ENCODE measurements at regions not wholly inside any gene's neighbourhood (a gene's known extent, or its start where the extent isn't known, plus 50 kb on each side); places are given as distances from the start of the nearest gene placed in this dataset.
"Not testable (repeated sequence)": the region's sequence is repeated elsewhere in the genome, so short reads cannot be mapped to it uniquely, and the experiment has no call there.

- no peak overlapping the region for H3K4me3 ChIP-seq (ENCODE audit: low read depth, low read length)
- TF ChIP-seq MAX (IDR thresholded peaks at IDR 0.05; ENCODE audit: low read depth, low read length) (no peak), MYC (IDR thresholded peaks at IDR 0.05; ENCODE audit: low read depth, low read length) (no peak), CTCF (IDR thresholded peaks at IDR 0.05; ENCODE audit: low read depth, low read length) (no peak), POLR2A (IDR thresholded peaks at IDR 0.05; ENCODE audit: extremely low read depth, insufficient read length) (no peak)
- DNase-seq (ENCODE audit: low read depth) = no peak
Measured at GRCh38 chr3:193968380-193968974, 167.5 kb upstream of the HES1 start.

- DNase-seq (ENCODE audit: low read depth) = peak; percentile 61
- not testable (repeated sequence) for H3K4me3 ChIP-seq (ENCODE audit: low read depth, low read length)
- peak; percentile 46 for TF ChIP-seq CTCF (IDR thresholded peaks at IDR 0.05; ENCODE audit: low read depth, low read length)
Measured at GRCh38 chr3:193970131-193970772, 165.7 kb upstream of the HES1 start.

GRCh38 chr3:193970773-193971206 is 165.2 kb upstream of the HES1 start:
- DNase-seq (ENCODE audit: low read depth) = no peak
- no peak overlapping the region for H3K4me3 ChIP-seq (ENCODE audit: low read depth, low read length)
- TF ChIP-seq MYC (IDR thresholded peaks at IDR 0.05; ENCODE audit: low read depth, low read length) (no peak), MAX (IDR thresholded peaks at IDR 0.05; ENCODE audit: low read depth, low read length) (no peak), POLR2A (IDR thresholded peaks at IDR 0.05; ENCODE audit: extremely low read depth, insufficient read length) (no peak), CTCF (IDR thresholded peaks at IDR 0.05; ENCODE audit: low read depth, low read length) (no peak)

GRCh38 chr3:193971261-193971751 is 164.6 kb upstream of the HES1 start:
- H3K4me3 ChIP-seq (ENCODE audit: low read depth, low read length) = no peak overlapping the region
- DNase-seq (ENCODE audit: low read depth) = no peak
- TF ChIP-seq CTCF (IDR thresholded peaks at IDR 0.05; ENCODE audit: low read depth, low read length) (no peak), POLR2A (IDR thresholded peaks at IDR 0.05; ENCODE audit: extremely low read depth, insufficient read length) (no peak), MAX (IDR thresholded peaks at IDR 0.05; ENCODE audit: low read depth, low read length) (no peak), MYC (IDR thresholded peaks at IDR 0.05; ENCODE audit: low read depth, low read length) (no peak)

GRCh38 chr3:193971966-193972365 is 164.0 kb upstream of the HES1 start:
- no peak for DNase-seq (ENCODE audit: low read depth)
- H3K4me3 ChIP-seq (ENCODE audit: low read depth, low read length) = no peak overlapping the region
- TF ChIP-seq CTCF (IDR thresholded peaks at IDR 0.05; ENCODE audit: low read depth, low read length) = no peak
- no peak for TF ChIP-seq MYC (IDR thresholded peaks at IDR 0.05; ENCODE audit: low read depth, low read length)
- TF ChIP-seq MAX (IDR thresholded peaks at IDR 0.05; ENCODE audit: low read depth, low read length) = no peak
- no peak for TF ChIP-seq POLR2A (IDR thresholded peaks at IDR 0.05; ENCODE audit: extremely low read depth, insufficient read length)
